Activated CD8-positive, alpha-beta T cell treated with anti-CD3 and anti-CD28 coated beads, Interleukin-2, amount 10 ng/mL, durations not matched to agents 7 days and 5 days (primary cell): ENCODE measurements at regions not wholly inside any gene's neighbourhood (a gene's known extent, or its start where the extent isn't known, plus 50 kb on each side); places are given as distances from the start of the nearest gene placed in this dataset.
"Not testable (repeated sequence)": the region's sequence is repeated elsewhere in the genome, so short reads cannot be mapped to it uniquely, and the experiment has no call there.

Source experiments
- ATAC-seq: fragments of 150-1000 bp; cut with Tn5 transposase; one replicate; pipeline ENCODE4 v1.10.0; 2021; ENCODE audit warnings: moderate library complexity
- CTCF ChIA-PET: fragments of 350-600 bp; sonication (Branson Sonifier 250); formaldehyde crosslinking; loops from one replicate; lab custom pipeline; 2021; ENCODE audit warnings: antibody characterized with exemption; lab: Charles Lee
- POLR2A ChIA-PET: fragments of 350-600 bp; sonication (Branson Sonifier 250); formaldehyde crosslinking; loops from one replicate; lab custom pipeline; 2021; ENCODE audit warnings: antibody characterized with exemption; lab: Charles Lee
- DNase-seq: peaks from one replicate; pipeline ENCODE4 v3.0.0-alpha.2; 2020
- H3K27ac Mint-ChIP-seq: one replicate; pipeline ENCODE4 v1.8.0; 2021; ENCODE audit warnings: mild to moderate bottlenecking, mixed read lengths
- H3K27me3 Mint-ChIP-seq: one replicate; pipeline ENCODE4 v1.8.0; 2021; ENCODE audit warnings: low read depth, mixed read lengths
- H3K36me3 Mint-ChIP-seq: one replicate; pipeline ENCODE4 v1.8.0; 2021; ENCODE audit warnings: low read depth, mixed read lengths
- H3K4me1 Mint-ChIP-seq: one replicate; pipeline ENCODE4 v1.8.0; 2021; ENCODE audit warnings: low read depth, mixed read lengths
- H3K4me3 Mint-ChIP-seq: one replicate; pipeline ENCODE4 v1.8.0; 2021; ENCODE audit warnings: mild to moderate bottlenecking, mixed read lengths
- H3K9me3 Mint-ChIP-seq: one replicate; pipeline ENCODE4 v1.8.0; 2022; ENCODE audit warnings: mixed read lengths; ENCODE audit not compliant: insufficient read depth

DNA sequence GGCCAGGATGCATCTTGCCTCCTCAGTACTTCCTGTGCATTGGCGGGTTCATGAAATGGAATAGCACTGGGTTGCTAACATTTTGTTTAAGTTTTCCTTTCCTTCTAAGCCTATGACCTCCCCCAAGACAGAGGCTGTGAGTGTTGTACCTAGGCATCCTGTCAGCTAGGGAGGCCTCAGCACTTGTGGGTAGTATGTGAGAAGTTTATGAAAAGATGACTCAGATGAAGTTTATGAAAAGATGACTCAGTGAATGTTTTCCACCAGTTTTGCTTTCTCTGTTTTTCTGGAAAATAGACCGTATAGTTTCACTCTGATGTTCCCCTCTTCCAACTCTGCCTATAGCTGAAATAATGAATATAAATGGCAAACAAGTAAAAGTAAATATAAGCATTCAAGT, 412.9 kb downstream of the TMEM182 start:
- no peak for ATAC-seq
- Mint-ChIP-seq H3K4me1 (no peaks in the 10 kb centered on the region), H3K27me3 (no peaks in the 10 kb centered on the region), H3K4me3 (no peak overlapping the region), H3K9me3 (no peaks in the 10 kb centered on the region), H3K27ac (no peak overlapping the region), H3K36me3 (no peaks in the 10 kb centered on the region)
- CTCF ChIA-PET, result interaction anchor here (2.6 kb wide), 1 partner anchor 13 kb away, joined by 9 read pairs; no protein-coding TSS in a partner anchor
- POLR2A ChIA-PET, result no interaction called here
- DNase-seq, result no peak

GRCh38 chr2:103176294-103176915, 414.6 kb downstream of the TMEM182 start:
- H3K27me3 Mint-ChIP-seq, result no peaks in the 10 kb centered on the region

DNA sequence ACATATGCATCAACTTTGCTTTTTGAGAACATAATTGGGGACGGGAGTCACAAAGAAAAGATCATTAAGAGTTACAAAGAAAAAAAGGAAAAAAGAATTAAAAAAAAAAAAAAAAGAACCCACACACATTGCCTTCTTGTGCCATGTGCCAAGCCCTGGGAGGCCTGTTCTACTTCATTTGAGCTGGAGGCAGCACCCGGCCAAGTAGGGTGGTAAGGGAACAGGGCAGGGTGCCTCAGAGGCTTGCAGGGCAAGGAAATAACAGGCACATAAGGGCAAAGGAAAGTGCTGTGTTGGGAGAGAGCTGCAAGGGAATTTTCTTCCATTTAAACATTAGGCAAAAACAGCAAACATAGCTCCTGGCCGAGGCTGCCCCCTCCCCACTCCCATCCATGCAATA, 418.0 kb downstream of the TMEM182 start:
- Mint-ChIP-seq H3K27me3 (no peaks in the 10 kb centered on the region), H3K27ac (no peak overlapping the region), H3K4me3 (no peak overlapping the region), H3K9me3 (no peaks in the 10 kb centered on the region), H3K4me1 (no peaks in the 10 kb centered on the region), H3K36me3 (no peaks in the 10 kb centered on the region)
- POLR2A ChIA-PET, result no interaction called here
- DNase-seq (no peak), ATAC-seq (no peak)
- CTCF ChIA-PET, result no interaction called here

More at GRCh38 chr2:103176294-103176915, 414.6 kb downstream of the TMEM182 start:
- Mint-ChIP-seq H3K4me1 (no peaks in the 10 kb centered on the region), H3K9me3 (no peaks in the 10 kb centered on the region), H3K27ac (no peak overlapping the region), H3K4me3 (no peak overlapping the region), H3K36me3 (no peaks in the 10 kb centered on the region)
- ATAC-seq (no peak), DNase-seq (no peak)
- ChIA-PET POLR2A (interaction anchor here (0.6 kb wide), 1 partner anchor 58 kb away, joined by 3 read pairs; no protein-coding TSS in a partner anchor), CTCF (no interaction called here)

- no peak for ATAC-seq
- no peak overlapping the region for H3K27ac Mint-ChIP-seq
Measured at GRCh38 chr2:103183061-103183460, 421.2 kb downstream of the TMEM182 start.

GRCh38 chr2:103196802-103197201, 435.0 kb downstream of the TMEM182 start:
- ATAC-seq (no peak), DNase-seq (no peak)
- no peaks in the 10 kb centered on the region for H3K4me1 Mint-ChIP-seq
- no peaks in the 10 kb centered on the region for H3K27me3 Mint-ChIP-seq
- H3K4me3 Mint-ChIP-seq, result no peak overlapping the region
- peaks cover 3% of the 10 kb centered on the region for H3K9me3 Mint-ChIP-seq
- no peaks in the 10 kb centered on the region for H3K36me3 Mint-ChIP-seq
- ChIA-PET CTCF (no interaction called here), POLR2A (no interaction called here)
- H3K27ac Mint-ChIP-seq, result no peak overlapping the region

More at GRCh38 chr2:103183061-103183460, 421.2 kb downstream of the TMEM182 start:
- CTCF ChIA-PET, result no interaction called here
- POLR2A ChIA-PET, result no interaction called here
- Mint-ChIP-seq H3K4me1 (no peaks in the 10 kb centered on the region), H3K9me3 (no peaks in the 10 kb centered on the region), H3K4me3 (no peak overlapping the region), H3K27me3 (no peaks in the 10 kb centered on the region), H3K36me3 (no peaks in the 10 kb centered on the region)
- no peak for DNase-seq

- H3K4me3 Mint-ChIP-seq, POLR2A ChIA-PET, DNase-seq, H3K36me3 Mint-ChIP-seq, H3K9me3 Mint-ChIP-seq, ATAC-seq, H3K4me1 Mint-ChIP-seq, H3K27ac Mint-ChIP-seq, CTCF ChIA-PET, H3K27me3 Mint-ChIP-seq: not testable (repeated sequence)
Measured at GRCh38 chr2:103200774-103201173, 438.9 kb downstream of the TMEM182 start.

DNA sequence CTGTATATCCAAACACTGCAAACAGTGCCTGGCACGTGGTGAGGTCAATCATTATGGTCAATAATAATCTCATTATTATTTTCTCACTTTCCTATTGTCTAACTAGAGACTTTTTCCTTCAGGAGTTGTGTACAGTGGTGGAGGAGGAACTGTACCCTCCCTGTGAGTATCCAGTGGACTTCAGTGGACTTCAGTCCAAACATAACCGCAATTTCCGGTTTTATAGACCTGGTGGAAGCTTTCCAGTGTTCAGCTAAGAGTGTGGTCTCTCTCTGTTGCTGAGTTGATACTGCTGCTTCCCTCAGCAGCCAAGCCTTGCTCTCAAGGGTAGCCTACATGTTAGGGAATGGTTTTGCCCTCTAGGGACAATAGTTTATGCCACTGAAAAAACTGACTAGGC, 447.1 kb downstream of the TMEM182 start:
- Mint-ChIP-seq H3K4me3 (no peak overlapping the region), H3K9me3 (no peaks in the 10 kb centered on the region), H3K36me3 (no peaks in the 10 kb centered on the region), H3K27me3 (no peaks in the 10 kb centered on the region), H3K4me1 (no peaks in the 10 kb centered on the region), H3K27ac (no peak overlapping the region)
- no peak for DNase-seq
- ChIA-PET POLR2A (interaction anchor here (0.5 kb wide), 1 partner anchor 12 kb away, joined by 3 read pairs; no protein-coding TSS in a partner anchor), CTCF (no interaction called here)
- no peak for ATAC-seq

- no peak for DNase-seq
- POLR2A ChIA-PET, result no interaction called here
- Mint-ChIP-seq H3K4me1 (no peaks in the 10 kb centered on the region), H3K36me3 (no peaks in the 10 kb centered on the region), H3K27ac (no peak overlapping the region), H3K27me3 (no peaks in the 10 kb centered on the region), H3K4me3 (no peak overlapping the region), H3K9me3 (no peaks in the 10 kb centered on the region)
- ATAC-seq, result no peak
- CTCF ChIA-PET, result no interaction called here
Measured at GRCh38 chr2:103213028-103213542, 451.3 kb downstream of the TMEM182 start.

DNA sequence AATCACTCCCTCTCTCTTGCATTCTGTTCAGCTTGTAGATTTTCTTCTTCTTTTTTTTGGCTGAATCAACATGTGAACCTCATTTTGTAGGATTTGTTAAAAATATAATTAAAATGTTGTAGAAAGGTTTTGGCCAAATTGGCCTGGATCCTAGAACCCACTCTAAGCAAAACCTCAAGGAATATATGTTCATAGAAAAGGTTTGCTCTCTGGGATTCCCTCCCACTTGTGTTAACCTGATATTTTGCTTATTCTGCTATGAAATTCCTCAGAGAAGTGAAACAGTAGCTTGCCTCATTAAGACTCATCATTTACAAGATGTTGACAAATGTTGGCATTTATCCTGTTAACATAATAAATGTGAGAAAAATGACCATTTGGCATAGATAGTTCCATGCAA, 456.7 kb downstream of the TMEM182 start:
- ATAC-seq, result no peak
- Mint-ChIP-seq H3K27ac (no peak overlapping the region), H3K4me3 (no peak overlapping the region), H3K36me3 (no peaks in the 10 kb centered on the region), H3K9me3 (no peaks in the 10 kb centered on the region), H3K27me3 (no peaks in the 10 kb centered on the region), H3K4me1 (no peaks in the 10 kb centered on the region)
- ChIA-PET POLR2A (no interaction called here), CTCF (no interaction called here)
- no peak for DNase-seq

GRCh38 chr2:103219398-103219797, 457.6 kb downstream of the TMEM182 start:
- Mint-ChIP-seq H3K27ac (no peak overlapping the region), H3K27me3 (no peaks in the 10 kb centered on the region), H3K4me1 (no peaks in the 10 kb centered on the region), H3K4me3 (no peak overlapping the region), H3K36me3 (no peaks in the 10 kb centered on the region), H3K9me3 (no peaks in the 10 kb centered on the region)
- ChIA-PET CTCF (no interaction called here), POLR2A (no interaction called here)
- DNase-seq (no peak), ATAC-seq (no peak)

- H3K36me3 Mint-ChIP-seq, result no peaks in the 10 kb centered on the region
- no peak overlapping the region for H3K27ac Mint-ChIP-seq
- H3K27me3 Mint-ChIP-seq, result no peaks in the 10 kb centered on the region
- H3K9me3 Mint-ChIP-seq, result no peaks in the 10 kb centered on the region
- H3K4me1 Mint-ChIP-seq, result no peaks in the 10 kb centered on the region
- ChIA-PET POLR2A (no interaction called here), CTCF (no interaction called here)
- DNase-seq (no peak), ATAC-seq (no peak)
- H3K4me3 Mint-ChIP-seq, result no peak overlapping the region
Measured at GRCh38 chr2:103222969-103223368, 461.1 kb downstream of the TMEM182 start.

DNA sequence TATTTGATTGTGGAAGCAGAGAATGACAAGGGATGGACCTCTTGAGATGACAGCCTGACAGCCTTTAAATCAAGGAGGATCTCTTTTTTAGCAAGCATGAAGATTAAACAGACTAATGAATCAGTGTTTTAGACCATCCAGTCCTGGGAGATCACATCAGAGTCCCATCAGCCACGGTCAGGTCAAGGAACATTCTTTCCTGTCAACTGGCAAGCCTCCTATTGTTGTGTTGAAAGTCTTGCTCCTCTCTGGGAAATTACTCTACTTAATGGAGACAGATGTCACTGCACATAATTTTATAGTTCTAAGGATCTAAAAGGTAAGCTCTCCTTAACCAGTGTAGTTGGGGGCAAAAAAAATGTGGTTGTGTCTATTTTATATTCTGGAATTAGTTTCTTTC, 469.0 kb downstream of the TMEM182 start:
- no peaks in the 10 kb centered on the region for H3K27me3 Mint-ChIP-seq
- H3K4me3 Mint-ChIP-seq, result no peak overlapping the region
- ChIA-PET POLR2A (no interaction called here), CTCF (no interaction called here)
- no peak overlapping the region for H3K27ac Mint-ChIP-seq
- no peak for ATAC-seq
- H3K9me3 Mint-ChIP-seq, result no peaks in the 10 kb centered on the region
- DNase-seq, result no peak
- H3K4me1 Mint-ChIP-seq, result no peaks in the 10 kb centered on the region
- no peaks in the 10 kb centered on the region for H3K36me3 Mint-ChIP-seq

DNA sequence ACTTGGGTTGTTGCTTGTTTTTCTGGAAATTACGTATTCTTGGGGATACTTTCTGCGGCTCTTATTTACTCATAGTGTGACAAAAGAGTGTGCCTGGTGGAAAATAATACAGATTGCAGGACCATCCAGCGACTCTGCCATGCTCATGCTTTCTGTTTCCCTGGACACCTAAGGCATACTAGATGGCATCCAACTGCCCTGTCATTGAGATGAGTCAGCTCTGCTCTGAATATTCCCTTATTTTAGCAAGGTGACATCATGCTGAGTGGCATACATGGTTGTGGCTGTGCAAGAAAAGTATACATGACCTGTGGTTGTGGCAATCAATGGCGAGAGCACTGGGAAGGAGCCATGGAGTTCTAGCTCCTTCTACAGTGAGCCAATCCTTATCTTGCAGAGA, 471.0 kb downstream of the TMEM182 start:
- ATAC-seq (no peak), DNase-seq (no peak)
- H3K4me3 Mint-ChIP-seq, result no peak overlapping the region
- H3K4me1 Mint-ChIP-seq, result no peaks in the 10 kb centered on the region
- no peaks in the 10 kb centered on the region for H3K9me3 Mint-ChIP-seq
- no peaks in the 10 kb centered on the region for H3K27me3 Mint-ChIP-seq
- no peaks in the 10 kb centered on the region for H3K36me3 Mint-ChIP-seq
- H3K27ac Mint-ChIP-seq, result no peak overlapping the region
- ChIA-PET CTCF (no interaction called here), POLR2A (no interaction called here)
